22Rv1 (cell line): ENCODE measurements at regions not wholly inside any gene's neighbourhood (a gene's known extent, or its start where the extent isn't known, plus 50 kb on each side); places are given as distances from the start of the nearest gene placed in this dataset.

Source experiments
- CTCF ChIP-seq: fragments of 450-650 bp; IDR thresholded peaks from 2 replicates; pipeline ENCODE4 v1.5.1; 2017; ENCODE audit warnings: mild to moderate bottlenecking
- ZFX ChIP-seq: fragments of 450-650 bp; IDR thresholded peaks from 2 replicates; pipeline ENCODE4 v1.6.1; 2017; ENCODE audit warnings: antibody characterized with exemption, borderline replicate concordance

GRCh38 chr3:107953722-107954121 lies 137.1 kb downstream of the CD47 start:
- TF ChIP-seq CTCF (no peak), ZFX (no peak)
